ENCODE measurements at regions not wholly inside any gene's neighbourhood (a gene's known extent, or its start where the extent isn't known, plus 50 kb on each side); places are given as distances from the start of the nearest gene placed in this dataset.

GRCh38 chr13:87889254-87889653 is 218.1 kb downstream of the SLITRK5 start:
- no peak overlapping the region for H3K4me3 ChIP-seq (ENCODE audit: insufficient read depth, low read length)
- H3K4me1 ChIP-seq (ENCODE audit: insufficient read depth, low read length): no peaks in the 10 kb centered on the region
- no peak for DNase-seq (ENCODE audit: insufficient read length, low spot score, missing footprints)
- H3K9me3 ChIP-seq (ENCODE audit: low read depth, low read length): no peaks in the 10 kb centered on the region
- H3K27ac ChIP-seq (ENCODE audit: low read depth, low read length): no peak overlapping the region
- H4K20me1 ChIP-seq (ENCODE audit: insufficient read depth, low read length): no peaks in the 10 kb centered on the region
- H3K36me3 ChIP-seq (ENCODE audit: insufficient read depth, low read length): no peaks in the 10 kb centered on the region
- H3K27me3 ChIP-seq (ENCODE audit: insufficient read depth, low read length): no peaks in the 10 kb centered on the region
- H2AFZ ChIP-seq (ENCODE audit: low read length): no peak overlapping the region
- H3K79me2 ChIP-seq (ENCODE audit: insufficient read depth, low read length): no peaks in the 10 kb centered on the region
- TF ChIP-seq CTCF (IDR thresholded peaks at IDR 0.05; ENCODE audit: extremely low read depth, low read depth, low read length): no peak
- H3K4me2 ChIP-seq (ENCODE audit: insufficient read depth, low read length): no peak overlapping the region

- H4K20me1 ChIP-seq (ENCODE audit: insufficient read depth, low read length): no peaks in the 10 kb centered on the region
- H3K27me3 ChIP-seq (ENCODE audit: insufficient read depth, low read length): no peaks in the 10 kb centered on the region
- H3K79me2 ChIP-seq (ENCODE audit: insufficient read depth, low read length): no peaks in the 10 kb centered on the region
- H2AFZ ChIP-seq (ENCODE audit: low read length): no peak overlapping the region
- TF ChIP-seq CTCF (IDR thresholded peaks at IDR 0.05; ENCODE audit: extremely low read depth, low read depth, low read length): no peak
- no peaks in the 10 kb centered on the region for H3K4me1 ChIP-seq (ENCODE audit: insufficient read depth, low read length)
- no peak for DNase-seq (ENCODE audit: insufficient read length, low spot score, missing footprints)
- no peaks in the 10 kb centered on the region for H3K36me3 ChIP-seq (ENCODE audit: insufficient read depth, low read length)
- peaks cover 2% of the 10 kb centered on the region for H3K9me3 ChIP-seq (ENCODE audit: low read depth, low read length)
- H3K27ac ChIP-seq (ENCODE audit: low read depth, low read length): no peak overlapping the region
- no peak overlapping the region for H3K4me3 ChIP-seq (ENCODE audit: insufficient read depth, low read length)
- H3K4me2 ChIP-seq (ENCODE audit: insufficient read depth, low read length): no peak overlapping the region
These were observed 222.0 kb downstream of the SLITRK5 start for GRCh38 chr13:87893186-87893585.

- no peak overlapping the region for H3K4me3 ChIP-seq (ENCODE audit: insufficient read depth, low read length)
- H3K36me3 ChIP-seq (ENCODE audit: insufficient read depth, low read length): no peaks in the 10 kb centered on the region
- no peak for TF ChIP-seq CTCF (IDR thresholded peaks at IDR 0.05; ENCODE audit: extremely low read depth, low read depth, low read length)
- no peaks in the 10 kb centered on the region for H3K4me1 ChIP-seq (ENCODE audit: insufficient read depth, low read length)
- H2AFZ ChIP-seq (ENCODE audit: low read length): no peak overlapping the region
- no peaks in the 10 kb centered on the region for H3K79me2 ChIP-seq (ENCODE audit: insufficient read depth, low read length)
- H3K4me2 ChIP-seq (ENCODE audit: insufficient read depth, low read length): no peak overlapping the region
- H3K27me3 ChIP-seq (ENCODE audit: insufficient read depth, low read length): no peaks in the 10 kb centered on the region
- H3K9me3 ChIP-seq (ENCODE audit: low read depth, low read length): peaks cover 2% of the 10 kb centered on the region
- no peak overlapping the region for H3K27ac ChIP-seq (ENCODE audit: low read depth, low read length)
- no peak for DNase-seq (ENCODE audit: insufficient read length, low spot score, missing footprints)
- H4K20me1 ChIP-seq (ENCODE audit: insufficient read depth, low read length): no peaks in the 10 kb centered on the region
These were observed 222.9 kb downstream of the SLITRK5 start for GRCh38 chr13:87894059-87894458.

GRCh38 chr13:87903553-87903952 is 232.4 kb downstream of the SLITRK5 start:
- Histone ChIP-seq H2AFZ (ENCODE audit: low read length) (no peak overlapping the region), H3K4me1 (ENCODE audit: insufficient read depth, low read length) (no peaks in the 10 kb centered on the region), H3K4me2 (ENCODE audit: insufficient read depth, low read length) (no peak overlapping the region), H3K4me3 (ENCODE audit: insufficient read depth, low read length) (no peak overlapping the region), H3K79me2 (ENCODE audit: insufficient read depth, low read length) (no peaks in the 10 kb centered on the region), H3K27me3 (ENCODE audit: insufficient read depth, low read length) (no peaks in the 10 kb centered on the region), H3K36me3 (ENCODE audit: insufficient read depth, low read length) (no peaks in the 10 kb centered on the region), H3K9me3 (ENCODE audit: low read depth, low read length) (no peaks in the 10 kb centered on the region), H3K27ac (ENCODE audit: low read depth, low read length) (no peak overlapping the region), H4K20me1 (ENCODE audit: insufficient read depth, low read length) (no peaks in the 10 kb centered on the region)
- DNase-seq (ENCODE audit: insufficient read length, low spot score, missing footprints): no peak
- no peak for TF ChIP-seq CTCF (IDR thresholded peaks at IDR 0.05; ENCODE audit: extremely low read depth, low read depth, low read length)

All from osteoblast (primary cell).